DOHH2 (cell line): ENCODE measurements at regions not wholly inside any gene's neighbourhood (a gene's known extent, or its start where the extent isn't known, plus 50 kb on each side); places are given as distances from the start of the nearest gene placed in this dataset.

Experiments used
- CTCF ChIP-seq: fragments of 200-600 bp; sonication (generic); IDR thresholded peaks from one replicate; pipeline ENCODE4 v1.5.1; 2014; ENCODE audit warnings: antibody characterized with exemption, mild to moderate bottlenecking, low read depth, low read length; ENCODE audit not compliant: poor library complexity, severe bottlenecking
- EZH2phosphoT487 ChIP-seq: fragments of 200-600 bp; sonication (generic); IDR thresholded peaks from 2 replicates; pipeline ENCODE4 v1.6.1; 2017; ENCODE audit warnings: borderline replicate concordance, mild to moderate bottlenecking, antibody characterized with exemption, low read length, moderate library complexity, mixed read lengths

- no peak for TF ChIP-seq CTCF
- no peak for TF ChIP-seq EZH2phosphoT487
Observed at GRCh38 chr2:147523415-147523814, 321.4 kb upstream of the ACVR2A start.
